HEK293 (cell line): ENCODE measurements at regions not wholly inside any gene's neighbourhood (a gene's known extent, or its start where the extent isn't known, plus 50 kb on each side); places are given as distances from the start of the nearest gene placed in this dataset.
"Not testable (repeated sequence)": the region's sequence is repeated elsewhere in the genome, so short reads cannot be mapped to it uniquely, and the experiment has no call there.

ENCODE experiments used
- CTCF ChIA-PET: fragments of 350-600 bp; formaldehyde crosslinking; extraction: SDS; loops from one replicate; lab custom pipeline; 2021; ENCODE audit warnings: antibody characterized with exemption; lab: Yijun Ruan, JAX
- POLR2A ChIA-PET: fragments of 300-600 bp; formaldehyde crosslinking; extraction: SDS; loops from one replicate; lab custom pipeline; 2020; ENCODE audit warnings: antibody characterized with exemption, inconsistent platforms; lab: Yijun Ruan, JAX
- H3K27ac ChIP-seq: fragments of 200-500 bp; sonication (Bioruptor generic); 2 replicates; pipeline ENCODE4 v1.5.1; 2014; ENCODE audit warnings: low read depth, low read length, control low read depth, inconsistent platforms; ENCODE audit errors: extremely low read depth
- H3K36me3 ChIP-seq, 2 experiments: fragments of 200-500 bp in 1 of 2; sonication (Bioruptor generic) in 1 of 2; 1 replicate in 1 of 2; 2 replicates in 1 of 2; pipeline ENCODE4 v1.5.1; 2014 to 2017; ENCODE audit warnings: inconsistent platforms in 2 of 2, low read length in 2 of 2; ENCODE audit not compliant: control insufficient read depth in 2 of 2, insufficient read depth in 1 of 2
- H3K4me1 ChIP-seq: fragments of 200-500 bp; sonication (Bioruptor generic); 2 replicates; pipeline ENCODE4 v1.5.1; 2014; ENCODE audit warnings: mild to moderate bottlenecking, low read length, inconsistent platforms; ENCODE audit not compliant: control insufficient read depth, insufficient read depth
- H3K4me3 ChIP-seq: 2 replicates; pipeline ENCODE4 v1.5.1; 2011; ENCODE audit warnings: low read depth, mild to moderate bottlenecking, control low read depth, low read length, moderate library complexity
- H3K9me3 ChIP-seq: fragments of 200-500 bp; sonication (Bioruptor generic); 2 replicates; pipeline ENCODE4 v1.5.1; 2014; ENCODE audit warnings: low read depth, low read length, inconsistent platforms; ENCODE audit not compliant: control insufficient read depth, insufficient read depth
- ZBTB17 ChIP-seq: fragments of 450-650 bp; formaldehyde crosslinking; IDR thresholded peaks from 2 replicates; pipeline ENCODE4 v1.5.1; 2016; ENCODE audit warnings: missing biosample characterization, missing genetic modification characterization
- ZNF660 ChIP-seq: fragments of 450-650 bp; IDR thresholded peaks from 2 replicates; pipeline ENCODE4 v1.5.1; 2018; ENCODE audit warnings: missing biosample characterization, mild to moderate bottlenecking, missing genetic modification characterization
- TF ChIP-seq, protein P1 (sequence below): fragments of 450-650 bp; formaldehyde crosslinking; IDR thresholded peaks from 2 replicates; pipeline ENCODE4 v1.5.1; 2016; ENCODE audit warnings: missing biosample characterization, missing genetic modification characterization

DNA sequence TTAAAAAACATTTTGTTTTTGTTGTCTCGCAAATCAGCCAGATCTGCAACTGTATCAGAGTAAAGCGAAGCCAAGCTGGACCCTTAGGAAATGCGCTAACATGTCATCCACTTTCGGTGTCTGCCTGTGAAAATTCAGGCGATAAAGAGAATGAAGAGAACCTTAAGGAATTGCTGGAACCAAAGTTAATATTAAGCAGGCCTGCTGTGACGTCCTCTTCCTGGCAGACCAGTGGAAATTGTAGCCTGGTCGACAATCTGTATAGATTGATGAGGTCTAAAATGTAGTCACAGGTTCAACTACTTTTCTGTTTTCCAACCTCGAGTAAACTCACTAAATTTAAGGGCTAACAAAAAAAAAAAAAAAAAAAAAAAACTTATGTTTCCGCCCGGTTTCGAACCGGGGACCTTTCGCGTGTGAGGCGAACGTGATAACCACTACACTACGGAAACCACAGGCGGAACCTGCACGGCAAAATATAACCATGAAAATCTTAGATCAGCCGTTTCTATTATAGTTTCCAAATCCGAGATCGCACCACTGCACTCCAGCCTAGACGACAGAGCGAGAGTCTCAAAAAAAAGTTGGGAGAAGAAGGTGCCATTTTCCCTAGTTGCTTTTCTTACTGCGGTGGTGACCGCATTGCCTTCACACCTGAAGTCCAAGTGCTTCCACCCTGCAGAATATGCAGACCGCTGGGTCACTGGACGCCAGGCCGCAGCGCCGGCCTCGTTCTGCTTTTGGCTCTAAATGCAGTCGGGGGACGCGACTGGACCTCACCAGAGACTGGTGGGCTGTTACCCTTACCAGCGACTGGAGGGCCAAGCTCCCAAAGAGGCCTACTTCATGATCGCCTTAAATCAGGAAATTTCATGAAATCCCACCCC lies 131.0 kb downstream of the PPIAL4A start:
- H3K4me3 ChIP-seq, H3K4me1 ChIP-seq, CTCF ChIA-PET, H3K9me3 ChIP-seq, H3K27ac ChIP-seq, H3K36me3 ChIP-seq, POLR2A ChIA-PET: not testable (repeated sequence)
- TF ChIP-seq, protein P1, sequence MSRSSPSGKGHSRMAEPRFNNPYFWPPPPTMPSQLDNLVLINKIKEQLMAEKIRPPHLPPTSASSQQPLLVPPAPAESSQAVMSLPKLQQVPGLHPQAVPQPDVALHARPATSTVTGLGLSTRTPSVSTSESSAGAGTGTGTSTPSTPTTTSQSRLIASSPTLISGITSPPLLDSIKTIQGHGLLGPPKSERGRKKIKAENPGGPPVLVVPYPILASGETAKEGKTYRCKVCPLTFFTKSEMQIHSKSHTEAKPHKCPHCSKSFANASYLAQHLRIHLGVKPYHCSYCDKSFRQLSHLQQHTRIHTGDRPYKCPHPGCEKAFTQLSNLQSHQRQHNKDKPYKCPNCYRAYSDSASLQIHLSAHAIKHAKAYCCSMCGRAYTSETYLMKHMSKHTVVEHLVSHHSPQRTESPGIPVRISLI (tag by site-specific recombination): peak; percentile 70; the same call in 1 of the 2 replicates
- TF ChIP-seq ZNF660: 0 out of 2 replicates have a peak, but pooled peaks have one; percentile 23
- 0 out of 2 replicates have a peak, but pooled peaks have one; percentile 27 for TF ChIP-seq ZBTB17

DNA sequence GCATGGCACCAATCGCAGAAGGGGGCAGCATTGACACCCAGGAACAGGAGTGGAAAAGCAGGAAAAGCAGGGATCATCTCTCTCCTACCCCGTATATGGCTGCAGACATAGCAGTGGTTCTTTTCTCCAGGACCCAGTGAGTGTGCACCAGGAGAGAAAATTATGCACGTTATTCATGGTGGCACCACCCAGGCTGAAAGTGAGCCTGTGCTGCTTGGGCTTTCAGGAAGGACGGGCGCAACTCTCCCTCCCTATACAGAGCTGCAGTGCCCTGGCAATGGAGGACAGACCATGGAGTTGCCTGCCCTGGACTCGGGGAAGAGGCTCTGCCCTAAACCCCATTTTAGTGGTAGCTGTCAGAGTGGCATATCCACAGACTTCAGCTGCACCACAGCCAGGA lies 132.1 kb downstream of the PPIAL4A start:
- H3K36me3 ChIP-seq, CTCF ChIA-PET, H3K4me3 ChIP-seq, POLR2A ChIA-PET, H3K4me1 ChIP-seq, H3K27ac ChIP-seq, H3K9me3 ChIP-seq: not testable (repeated sequence)

- H3K9me3 ChIP-seq, POLR2A ChIA-PET, H3K36me3 ChIP-seq, H3K4me3 ChIP-seq, H3K4me1 ChIP-seq, H3K27ac ChIP-seq, CTCF ChIA-PET: not testable (repeated sequence)
Observed at GRCh38 chr1:121032878-121033494, 143.4 kb downstream of the PPIAL4A start.

- H3K27ac ChIP-seq, H3K4me1 ChIP-seq, POLR2A ChIA-PET, H3K36me3 ChIP-seq, H3K4me3 ChIP-seq, CTCF ChIA-PET, H3K9me3 ChIP-seq: not testable (repeated sequence)
Observed at GRCh38 chr1:121036792-121037191, 147.2 kb downstream of the PPIAL4A start.

DNA sequence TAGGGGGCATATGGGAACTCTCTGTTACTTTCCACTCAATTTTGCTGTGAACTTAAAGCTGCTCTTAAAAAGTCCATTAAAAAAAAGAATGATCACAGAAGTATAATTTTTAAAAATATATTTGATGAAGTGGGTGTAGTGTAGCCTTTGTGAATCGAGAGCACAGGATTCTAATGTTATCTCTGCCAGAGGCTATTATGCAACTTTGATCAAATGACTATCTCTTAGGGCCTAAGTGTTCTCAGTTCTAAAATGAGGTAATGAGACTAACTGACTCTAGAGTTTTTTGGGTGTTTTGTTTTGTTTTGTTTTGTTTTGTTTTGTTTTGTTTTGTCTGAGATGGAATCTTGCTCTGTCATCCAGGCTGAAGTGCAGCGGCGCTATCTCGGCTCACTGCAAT lies 143.2 kb downstream of the FAM72B start:
- H3K9me3 ChIP-seq, H3K4me3 ChIP-seq, POLR2A ChIA-PET, H3K36me3 ChIP-seq, H3K27ac ChIP-seq, CTCF ChIA-PET, H3K4me1 ChIP-seq: not testable (repeated sequence)

DNA sequence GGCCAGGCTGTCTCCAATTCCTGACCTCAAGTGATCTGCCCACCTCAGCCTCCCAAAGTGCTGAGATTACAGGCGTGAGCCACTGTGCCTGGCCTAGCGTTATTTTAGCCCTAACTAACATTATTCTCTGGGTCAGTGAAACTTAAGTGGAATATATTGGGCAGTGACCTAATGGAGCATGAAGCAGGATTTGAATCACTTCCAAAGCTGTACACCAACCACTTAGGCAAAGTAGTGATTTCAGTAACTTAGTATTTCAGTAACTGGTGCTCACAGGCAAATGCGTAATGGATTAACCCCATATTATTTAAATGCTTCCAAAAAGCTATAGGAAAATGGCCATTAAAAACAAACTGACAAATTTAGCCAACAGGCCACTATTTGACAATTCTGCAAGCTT lies 142.6 kb downstream of the FAM72B start:
- H3K4me1 ChIP-seq, H3K36me3 ChIP-seq, H3K9me3 ChIP-seq, H3K27ac ChIP-seq, CTCF ChIA-PET, H3K4me3 ChIP-seq, POLR2A ChIA-PET: not testable (repeated sequence)

GRCh38 chr1:121042882-121043281 lies 141.3 kb downstream of the FAM72B start:
- H3K9me3 ChIP-seq, H3K4me3 ChIP-seq, H3K4me1 ChIP-seq, H3K27ac ChIP-seq, H3K36me3 ChIP-seq, POLR2A ChIA-PET, CTCF ChIA-PET: not testable (repeated sequence)

DNA sequence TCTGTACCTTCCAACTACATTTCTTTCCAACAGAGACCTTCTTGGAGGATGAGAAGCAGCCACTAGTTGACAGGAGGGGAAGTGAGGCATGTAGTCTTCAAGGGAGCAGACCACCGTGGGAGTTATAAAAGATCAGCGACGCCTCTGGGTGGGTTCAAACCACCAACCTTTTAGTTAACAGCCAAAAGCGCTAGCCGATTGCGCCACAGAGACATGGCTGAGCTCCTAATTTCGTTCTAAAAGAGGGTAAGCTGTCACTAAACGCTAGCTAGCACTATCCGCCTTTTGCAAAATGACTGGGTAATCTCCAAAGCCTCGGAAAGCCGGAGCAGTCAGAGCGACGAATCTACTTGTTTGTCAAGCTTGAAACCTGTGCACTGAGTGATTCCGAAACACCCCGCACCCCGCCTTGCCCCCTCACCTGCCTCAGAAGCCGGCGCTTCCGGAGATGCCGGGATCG lies 135.8 kb downstream of the FAM72B start:
- H3K36me3 ChIP-seq, H3K4me1 ChIP-seq, H3K27ac ChIP-seq, POLR2A ChIA-PET, CTCF ChIA-PET, H3K4me3 ChIP-seq, H3K9me3 ChIP-seq: not testable (repeated sequence)

GRCh38 chr1:121048769-121049443 lies 135.2 kb downstream of the FAM72B start:
- H3K36me3 ChIP-seq, POLR2A ChIA-PET, H3K9me3 ChIP-seq, CTCF ChIA-PET, H3K27ac ChIP-seq, H3K4me3 ChIP-seq, H3K4me1 ChIP-seq: not testable (repeated sequence)

- CTCF ChIA-PET, H3K36me3 ChIP-seq, H3K9me3 ChIP-seq, H3K4me3 ChIP-seq, H3K27ac ChIP-seq, POLR2A ChIA-PET, H3K4me1 ChIP-seq: not testable (repeated sequence)
Observed at GRCh38 chr1:121050097-121050496, 134.0 kb downstream of the FAM72B start.
